ENCODE measurements at regions not wholly inside any gene's neighbourhood (a gene's known extent, or its start where the extent isn't known, plus 50 kb on each side); places are given as distances from the start of the nearest gene placed in this dataset.

GRCh38 chr3:76753599-76753998 is 286.3 kb upstream of the ROBO2 start:
- no peak for TF ChIP-seq FOXP2 (optimal IDR thresholded peaks at IDR 0.05; ENCODE audit: borderline replicate concordance, extremely low read depth, extremely low read length, insufficient read depth)

- TF ChIP-seq REST (IDR thresholded peaks at IDR 0.05; ENCODE audit: insufficient read depth in 1 of 2, low read depth in 2 of 2, low read length in 2 of 2) (no peak), FOXP2 (optimal IDR thresholded peaks at IDR 0.05; ENCODE audit: borderline replicate concordance, extremely low read depth, extremely low read length, insufficient read depth) (no peak), SIN3A (IDR thresholded peaks at IDR 0.05; ENCODE audit: borderline replicate concordance, insufficient read depth, low read length) (no peak), TAF1 (IDR thresholded peaks at IDR 0.05; ENCODE audit: borderline replicate concordance, insufficient read depth, low read length) (no peak), POLR2AphosphoS5 (IDR thresholded peaks at IDR 0.05; ENCODE audit: low read depth, low read length) (no peak)
Measured at GRCh38 chr3:76754247-76754646, 285.7 kb upstream of the ROBO2 start.

GRCh38 chr3:76756577-76756976 is 283.3 kb upstream of the ROBO2 start:
- no peak for TF ChIP-seq FOXP2 (optimal IDR thresholded peaks at IDR 0.05; ENCODE audit: borderline replicate concordance, extremely low read depth, extremely low read length, insufficient read depth)
- no peak for TF ChIP-seq TAF1 (IDR thresholded peaks at IDR 0.05; ENCODE audit: borderline replicate concordance, insufficient read depth, low read length)
- no peak for TF ChIP-seq SIN3A (IDR thresholded peaks at IDR 0.05; ENCODE audit: borderline replicate concordance, insufficient read depth, low read length)
- no peak for TF ChIP-seq POLR2AphosphoS5 (IDR thresholded peaks at IDR 0.05; ENCODE audit: low read depth, low read length)
- no peak for TF ChIP-seq REST (IDR thresholded peaks at IDR 0.05; ENCODE audit: insufficient read depth in 1 of 2, low read depth in 2 of 2, low read length in 2 of 2)

- TF ChIP-seq FOXP2 (optimal IDR thresholded peaks at IDR 0.05; ENCODE audit: borderline replicate concordance, extremely low read depth, extremely low read length, insufficient read depth) (no peak), SIN3A (IDR thresholded peaks at IDR 0.05; ENCODE audit: borderline replicate concordance, insufficient read depth, low read length) (no peak), POLR2AphosphoS5 (IDR thresholded peaks at IDR 0.05; ENCODE audit: low read depth, low read length) (no peak), REST (IDR thresholded peaks at IDR 0.05; ENCODE audit: insufficient read depth in 1 of 2, low read depth in 2 of 2, low read length in 2 of 2) (no peak), TAF1 (IDR thresholded peaks at IDR 0.05; ENCODE audit: borderline replicate concordance, insufficient read depth, low read length) (no peak)
Measured at GRCh38 chr3:76760336-76760735, 279.6 kb upstream of the ROBO2 start.

GRCh38 chr3:76765511-76765910 is 274.4 kb upstream of the ROBO2 start:
- TF ChIP-seq TAF1 (IDR thresholded peaks at IDR 0.05; ENCODE audit: borderline replicate concordance, insufficient read depth, low read length): no peak
- no peak for TF ChIP-seq POLR2AphosphoS5 (IDR thresholded peaks at IDR 0.05; ENCODE audit: low read depth, low read length)

- TF ChIP-seq SIN3A (IDR thresholded peaks at IDR 0.05; ENCODE audit: borderline replicate concordance, insufficient read depth, low read length) (no peak), POLR2AphosphoS5 (IDR thresholded peaks at IDR 0.05; ENCODE audit: low read depth, low read length) (no peak), FOXP2 (optimal IDR thresholded peaks at IDR 0.05; ENCODE audit: borderline replicate concordance, extremely low read depth, extremely low read length, insufficient read depth) (no peak), REST (IDR thresholded peaks at IDR 0.05; ENCODE audit: insufficient read depth in 1 of 2, low read depth in 2 of 2, low read length in 2 of 2) (no peak), TAF1 (IDR thresholded peaks at IDR 0.05; ENCODE audit: borderline replicate concordance, insufficient read depth, low read length) (no peak)
Measured at GRCh38 chr3:76768912-76769311, 271.0 kb upstream of the ROBO2 start.
